Hepatocyte (in vitro differentiated cells): ENCODE measurements at regions not wholly inside any gene's neighbourhood (a gene's known extent, or its start where the extent isn't known, plus 50 kb on each side); places are given as distances from the start of the nearest gene placed in this dataset.

Source experiments
- EZH2 ChIP-seq: fragments of 200-600 bp; sonication (generic); IDR thresholded peaks from 2 replicates; pipeline ENCODE4 v1.6.1; 2016; ENCODE audit warnings: antibody characterized with exemption, mild to moderate bottlenecking, borderline replicate concordance
- EZH2phosphoT487 ChIP-seq: fragments of 200-600 bp; sonication (generic); IDR thresholded peaks from one replicate; pipeline ENCODE4 v1.6.1; 2018; ENCODE audit warnings: antibody characterized with exemption, mild to moderate bottlenecking, low read depth, moderate library complexity; ENCODE audit not compliant: unreplicated experiment, severe bottlenecking
- TF ChIP-seq, protein P1 (sequence below): fragments of 200-600 bp; sonication (generic); IDR thresholded peaks from 2 replicates; pipeline ENCODE4 v1.5.1; 2016; ENCODE audit warnings: antibody characterized with exemption, mild to moderate bottlenecking; ENCODE audit not compliant: poor library complexity

DNA sequence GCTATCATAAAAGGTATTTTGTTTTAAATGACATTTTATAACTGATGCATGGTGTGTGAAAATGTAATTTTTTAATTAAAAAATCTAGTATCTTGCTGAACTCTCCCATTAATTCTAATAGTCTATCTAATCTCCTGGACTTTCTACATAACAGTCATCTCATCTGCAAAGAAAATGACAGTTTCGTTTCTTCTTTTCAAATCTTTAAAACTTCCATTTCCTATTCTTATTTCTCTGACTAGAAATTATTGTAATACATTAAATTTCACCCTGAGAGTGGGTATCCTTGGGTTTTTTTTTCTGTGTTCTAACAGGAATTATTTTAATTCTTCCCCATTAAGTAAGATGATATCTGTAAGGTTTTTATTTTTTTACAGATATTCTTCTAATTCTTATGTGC lies 120.1 kb downstream of the KCNF1 start:
- TF ChIP-seq, protein P1, sequence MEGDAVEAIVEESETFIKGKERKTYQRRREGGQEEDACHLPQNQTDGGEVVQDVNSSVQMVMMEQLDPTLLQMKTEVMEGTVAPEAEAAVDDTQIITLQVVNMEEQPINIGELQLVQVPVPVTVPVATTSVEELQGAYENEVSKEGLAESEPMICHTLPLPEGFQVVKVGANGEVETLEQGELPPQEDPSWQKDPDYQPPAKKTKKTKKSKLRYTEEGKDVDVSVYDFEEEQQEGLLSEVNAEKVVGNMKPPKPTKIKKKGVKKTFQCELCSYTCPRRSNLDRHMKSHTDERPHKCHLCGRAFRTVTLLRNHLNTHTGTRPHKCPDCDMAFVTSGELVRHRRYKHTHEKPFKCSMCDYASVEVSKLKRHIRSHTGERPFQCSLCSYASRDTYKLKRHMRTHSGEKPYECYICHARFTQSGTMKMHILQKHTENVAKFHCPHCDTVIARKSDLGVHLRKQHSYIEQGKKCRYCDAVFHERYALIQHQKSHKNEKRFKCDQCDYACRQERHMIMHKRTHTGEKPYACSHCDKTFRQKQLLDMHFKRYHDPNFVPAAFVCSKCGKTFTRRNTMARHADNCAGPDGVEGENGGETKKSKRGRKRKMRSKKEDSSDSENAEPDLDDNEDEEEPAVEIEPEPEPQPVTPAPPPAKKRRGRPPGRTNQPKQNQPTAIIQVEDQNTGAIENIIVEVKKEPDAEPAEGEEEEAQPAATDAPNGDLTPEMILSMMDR = no peak
- TF ChIP-seq EZH2 = no peak
- TF ChIP-seq EZH2phosphoT487 = no peak
